Vagina (tissue), 2 donors: ENCODE measurements at regions not wholly inside any gene's neighbourhood (a gene's known extent, or its start where the extent isn't known, plus 50 kb on each side); places are given as distances from the start of the nearest gene placed in this dataset.
"Not testable (repeated sequence)": the region's sequence is repeated elsewhere in the genome, so short reads cannot be mapped to it uniquely, and the experiment has no call there.

Experiments used
- CTCF ChIP-seq, 3 experiments: fragments of 450-650 bp in 2 of 3; fragments of 200-600 bp in 1 of 3; sonication (generic) in 1 of 3; IDR thresholded peaks; one replicate each; pipeline ENCODE4 v1.5.1; 2017 to 2019; ENCODE audit warnings: antibody characterized with exemption in 3 of 3, mild to moderate bottlenecking in 2 of 3, moderate library complexity in 2 of 3
- POLR2A ChIP-seq, 2 donors: fragments of 450-650 bp; IDR thresholded peaks; one replicate each; pipeline ENCODE4 v1.6.1; 2017; ENCODE audit warnings: antibody characterized with exemption in 2 of 2, mild to moderate bottlenecking in 2 of 2, moderate library complexity in 2 of 2

DNA sequence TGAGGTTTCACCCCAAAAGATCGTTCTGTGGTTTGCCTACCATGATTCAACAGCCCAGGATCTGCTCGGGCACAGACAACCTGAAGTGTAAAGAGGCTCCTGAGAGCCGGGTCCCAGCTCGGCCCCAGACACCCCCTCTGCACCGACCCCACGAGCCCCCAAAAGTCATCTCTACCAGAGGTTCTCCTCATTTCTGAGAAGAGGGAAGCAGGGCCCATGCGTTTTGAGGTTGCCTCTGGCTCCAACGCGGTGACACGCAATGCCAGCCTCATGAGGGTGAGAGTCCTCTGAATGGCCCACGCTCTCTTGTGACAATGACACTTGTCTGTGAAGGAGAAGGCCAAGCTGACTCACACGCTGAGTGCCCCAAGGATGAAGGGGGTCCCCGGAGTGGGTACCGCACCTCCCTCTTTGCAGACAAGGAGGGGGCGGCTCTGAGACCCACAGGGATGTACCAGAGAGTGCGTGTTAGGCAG is 153.0 kb upstream of the TPTE start:
- TF ChIP-seq CTCF, POLR2A (IDR thresholded peaks at IDR 0.05): not testable (repeated sequence)
